ENCODE measurements at regions not wholly inside any gene's neighbourhood (a gene's known extent, or its start where the extent isn't known, plus 50 kb on each side); places are given as distances from the start of the nearest gene placed in this dataset.
"Not testable (repeated sequence)": the region's sequence is repeated elsewhere in the genome, so short reads cannot be mapped to it uniquely, and the experiment has no call there.

DNA sequence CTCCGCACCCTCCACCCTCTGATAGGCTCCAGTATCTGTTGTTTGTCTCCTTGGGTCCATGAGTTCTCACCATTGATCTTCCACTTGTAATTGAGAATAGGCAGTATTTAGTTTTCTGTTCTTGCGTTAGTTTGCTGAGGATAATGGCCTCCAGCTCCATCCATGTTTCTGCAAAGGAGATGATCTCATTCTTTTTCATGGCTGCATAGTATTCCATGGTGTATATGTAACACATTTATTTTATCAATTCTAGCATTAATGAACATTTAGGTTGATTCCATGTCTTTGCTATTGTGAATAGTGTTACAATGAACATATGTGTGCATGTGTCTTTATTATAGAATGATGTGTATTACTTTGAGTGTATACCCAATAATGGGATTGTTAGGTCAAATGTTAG, 814.6 kb upstream of the FRG1 start:
- DNase-seq: no peak

DNA sequence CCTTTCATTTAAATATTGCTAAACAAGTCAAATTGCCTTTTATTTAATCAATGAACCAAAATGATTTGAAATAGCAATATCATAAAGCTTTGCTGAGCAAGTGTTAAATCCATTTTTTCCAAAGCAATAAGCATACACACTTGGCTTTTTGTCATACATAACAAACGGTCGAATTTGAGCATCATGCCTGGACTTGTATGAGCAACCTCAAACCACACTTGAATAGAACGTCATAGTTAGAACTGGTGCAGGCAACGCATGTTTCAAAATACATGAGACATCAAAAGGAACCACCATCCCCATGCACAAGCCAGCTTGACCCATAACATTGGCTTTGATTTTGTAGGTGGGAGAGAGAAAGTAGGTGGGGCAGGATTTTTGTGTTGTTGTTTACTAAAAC, 812.3 kb upstream of the FRG1 start:
- DNase-seq: no peak

DNA sequence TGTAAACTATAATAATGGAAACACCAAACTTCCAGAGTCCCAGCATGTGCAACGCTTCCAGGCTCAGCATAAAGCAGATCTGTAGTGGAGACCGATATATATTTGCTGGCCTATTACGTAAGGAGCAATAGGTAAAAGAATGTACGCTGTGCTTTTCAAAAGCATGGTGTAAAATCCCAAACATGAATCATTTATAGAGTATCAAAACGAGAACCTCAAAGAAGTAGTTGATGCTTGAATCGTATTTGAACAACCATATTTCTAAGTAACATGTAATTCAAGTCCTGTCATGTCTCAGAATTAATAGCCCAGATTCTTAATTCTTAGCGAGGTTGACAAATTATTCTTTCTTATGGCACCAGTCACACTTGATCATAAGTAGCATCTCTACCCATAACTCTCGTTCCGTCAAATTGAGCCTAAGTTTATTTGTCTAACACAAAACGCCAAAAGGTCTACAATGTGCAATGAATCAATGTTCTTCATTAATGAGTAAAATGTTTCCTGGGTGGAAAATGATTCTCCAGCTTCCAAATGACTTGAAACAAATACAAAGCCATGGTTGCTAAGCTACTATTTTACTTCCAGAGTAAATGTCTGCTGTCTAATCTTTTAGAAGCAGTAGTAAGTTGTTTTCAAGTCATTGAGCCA, 811.5 kb upstream of the FRG1 start:
- DNase-seq: no peak

DNA sequence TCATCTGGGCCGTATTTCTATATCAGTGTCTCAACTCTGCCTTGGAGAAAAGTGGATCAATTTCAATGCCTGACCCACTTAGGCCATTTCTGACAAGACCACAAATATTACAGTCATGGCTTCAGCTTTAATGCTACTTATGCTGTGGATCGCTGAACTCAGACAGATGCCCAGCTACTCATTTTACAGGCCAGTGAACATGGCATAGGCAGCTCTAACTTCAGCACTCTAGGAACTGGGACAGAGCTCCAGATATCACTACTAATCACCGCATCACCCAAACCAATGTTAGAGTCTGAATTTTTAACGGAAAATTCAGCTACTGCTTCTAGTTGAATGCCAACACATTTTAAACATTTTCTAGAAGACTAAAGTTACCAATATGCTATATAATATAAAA, 809.6 kb upstream of the FRG1 start:
- no peak for DNase-seq

DNA sequence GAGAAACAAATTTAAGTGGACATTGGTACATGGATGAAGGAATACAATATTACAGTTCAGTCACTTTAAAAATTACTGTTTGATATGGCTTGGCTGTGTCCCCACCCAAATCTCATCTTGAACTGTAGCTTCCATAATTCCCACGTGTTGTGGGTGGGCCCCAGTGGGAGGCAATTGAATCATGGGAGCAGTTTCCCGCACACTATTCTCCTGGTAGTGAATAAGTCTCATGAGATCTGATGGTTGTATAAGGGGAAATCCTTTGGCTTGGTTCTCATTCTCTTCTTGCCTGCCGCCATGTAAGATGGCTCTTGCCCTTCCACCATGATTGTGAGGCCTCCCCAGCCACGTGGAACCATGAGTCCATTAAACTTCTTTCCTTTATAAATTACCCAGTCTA, 804.2 kb upstream of the FRG1 start:
- no peak for DNase-seq

DNA sequence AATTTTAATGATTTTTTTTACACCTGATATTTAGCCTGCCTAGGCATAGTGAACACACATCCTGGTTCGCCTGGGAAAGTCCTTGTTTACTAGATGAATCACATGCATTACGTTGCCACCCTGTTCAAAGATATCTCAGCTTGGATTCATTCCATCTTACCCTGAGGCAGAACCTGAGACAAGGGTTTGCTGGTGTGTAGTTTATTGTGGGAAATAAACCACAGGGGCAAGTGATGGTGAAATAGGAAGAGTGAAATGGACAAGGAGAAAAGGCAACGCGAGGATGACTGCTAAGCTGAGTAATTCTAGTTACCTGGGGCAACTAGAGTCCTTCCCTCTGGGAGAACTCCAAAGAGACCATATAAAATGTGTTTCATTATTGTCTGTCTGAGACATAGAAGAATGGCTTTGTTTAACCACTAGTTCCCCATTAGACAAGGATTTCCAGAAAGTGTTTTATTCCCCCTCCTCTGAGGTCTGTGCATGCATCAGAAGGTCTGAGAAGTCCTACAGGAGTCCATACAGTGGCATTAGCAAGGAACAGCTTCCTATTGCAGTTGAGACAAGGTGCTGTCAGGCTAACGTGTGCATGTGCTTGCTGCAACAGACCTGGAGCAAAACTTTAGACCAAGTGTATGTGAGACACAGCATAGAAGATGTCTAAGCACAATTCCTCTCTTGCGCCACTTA, 797.3 kb upstream of the FRG1 start:
- no peak for DNase-seq

DNA sequence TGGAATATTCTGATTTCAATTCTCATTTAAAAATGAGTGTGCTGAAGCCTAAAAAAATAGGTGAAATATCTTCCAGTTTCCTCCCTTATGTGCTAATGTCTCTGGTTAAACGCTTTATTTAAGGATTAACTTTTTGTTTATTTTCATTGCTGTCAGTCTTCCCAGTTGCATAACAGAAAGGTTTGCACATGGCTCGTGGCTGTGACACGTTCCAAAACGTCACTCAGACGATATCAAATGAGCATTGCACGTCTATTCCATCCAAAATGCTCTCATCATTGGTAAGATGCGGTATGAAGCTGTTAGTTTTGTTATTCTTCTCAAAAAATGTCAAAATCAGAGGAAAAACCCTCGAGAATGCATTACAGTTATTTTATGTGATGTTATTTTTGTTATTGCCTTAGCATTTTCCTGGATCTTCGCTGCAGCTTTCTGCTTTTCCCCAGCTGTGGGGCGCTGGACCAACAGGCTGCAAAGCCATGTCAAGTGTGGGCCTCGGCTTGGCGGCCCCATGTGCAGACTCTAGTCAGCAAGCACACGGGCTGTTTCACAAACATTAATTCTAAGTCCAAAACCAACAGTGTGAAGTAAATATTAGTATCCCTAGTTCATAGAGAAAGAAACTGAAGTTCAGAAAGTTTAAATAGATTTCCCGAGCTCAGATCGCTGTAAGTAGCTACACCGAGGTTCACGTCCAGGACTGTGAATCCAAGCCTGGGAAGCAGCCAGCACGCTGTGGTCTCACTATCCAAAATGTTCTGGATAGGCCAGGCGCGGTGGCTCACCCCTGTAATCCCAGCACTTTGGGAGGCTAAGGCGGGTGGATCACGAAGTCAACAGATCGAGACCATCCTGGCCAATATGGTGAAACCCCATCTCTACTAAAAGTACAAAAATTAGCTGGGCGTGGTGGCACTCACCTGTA, 793.4 kb upstream of the FRG1 start:
- DNase-seq: no peak

DNA sequence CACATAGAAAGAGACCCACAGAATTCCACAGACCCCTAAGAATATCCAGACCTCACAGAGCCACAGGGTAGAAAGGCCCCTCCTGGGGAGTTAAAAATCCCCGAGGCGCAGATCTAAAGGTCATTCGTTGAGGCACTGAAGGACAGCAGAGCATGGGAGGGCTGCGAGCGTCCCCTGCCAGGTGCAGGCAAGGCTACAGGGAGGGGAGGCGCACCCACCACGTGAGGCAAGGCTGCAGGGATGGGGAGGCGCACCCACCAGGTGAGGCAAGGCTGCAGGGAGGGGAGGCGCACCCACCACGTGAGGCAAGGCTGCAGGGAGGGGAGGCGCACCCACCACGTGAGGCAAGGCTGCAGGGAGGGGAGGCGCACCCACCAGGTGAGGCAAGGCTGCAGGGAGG, 785.6 kb upstream of the FRG1 start:
- DNase-seq: not testable (repeated sequence)

DNA sequence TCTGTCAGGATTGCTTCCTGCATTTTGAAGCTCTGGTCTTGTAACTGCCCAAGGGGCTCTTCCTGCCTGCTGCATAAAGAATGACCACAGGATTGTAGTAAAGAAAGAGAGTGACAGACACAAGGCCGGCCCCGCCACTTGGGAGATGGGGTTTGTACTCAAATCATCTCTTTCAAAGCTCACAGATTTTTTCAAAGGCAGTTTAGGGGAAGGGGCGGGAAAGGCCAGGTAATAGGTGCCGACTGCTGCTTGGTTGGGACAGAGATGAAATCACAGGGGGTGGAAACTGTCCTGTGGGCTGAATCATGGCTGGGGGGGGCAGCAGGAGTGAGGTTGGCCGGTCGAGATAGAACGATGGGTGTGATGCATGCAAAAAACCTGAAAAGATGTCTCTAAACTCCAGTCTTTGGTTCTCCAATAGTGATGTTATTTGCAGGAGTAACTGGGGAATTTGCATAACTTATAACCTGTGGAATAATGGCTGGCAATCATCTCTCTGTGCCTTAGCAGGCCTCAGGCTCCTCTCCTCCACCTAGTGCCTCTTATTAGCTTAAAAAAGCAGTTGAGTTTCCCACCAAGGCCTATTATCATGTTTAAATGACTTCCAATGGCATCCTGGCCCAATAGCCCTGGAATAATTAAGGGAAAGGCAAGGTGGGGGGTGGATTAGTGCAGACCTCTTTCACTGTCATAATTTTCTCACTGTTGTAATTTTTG, 778.4 kb upstream of the FRG1 start:
- no peak for DNase-seq

DNA sequence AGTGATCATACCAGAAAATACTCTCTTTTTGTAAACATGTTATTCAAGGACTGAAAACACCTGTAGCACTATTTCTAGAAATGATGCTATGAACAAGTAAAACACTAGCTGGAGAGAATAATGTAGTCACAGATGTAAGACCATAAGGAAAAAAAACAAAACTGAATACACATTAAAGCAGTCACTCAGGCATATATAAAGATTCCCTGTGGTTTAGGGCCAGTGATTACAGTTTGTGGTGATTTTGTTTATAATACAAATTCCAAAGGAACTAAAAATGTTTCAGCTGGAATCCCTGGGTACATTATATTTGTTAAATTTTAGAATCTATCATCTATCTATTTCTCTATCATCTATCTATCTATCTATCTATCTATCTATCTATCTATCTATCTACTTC, 777.8 kb upstream of the FRG1 start:
- no peak for DNase-seq

DNA sequence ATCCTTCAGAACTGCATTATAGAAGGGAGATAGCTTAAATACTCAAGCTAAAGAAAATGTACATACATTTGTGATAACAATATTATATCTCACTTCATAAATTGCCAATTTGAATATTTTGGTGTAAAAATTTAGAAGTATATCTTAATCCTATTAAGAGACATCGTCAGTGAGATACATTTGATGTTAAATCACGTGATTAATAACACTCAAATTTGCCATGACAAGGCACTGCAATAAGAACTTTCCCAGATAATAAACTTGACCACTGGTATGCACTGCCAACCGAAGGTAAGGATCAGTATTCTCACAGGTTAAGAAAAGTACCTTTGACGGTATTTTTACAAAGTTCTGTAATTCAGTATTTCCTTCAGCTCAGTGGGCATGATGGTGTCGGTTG, 764.7 kb upstream of the FRG1 start:
- DNase-seq: no peak

DNA sequence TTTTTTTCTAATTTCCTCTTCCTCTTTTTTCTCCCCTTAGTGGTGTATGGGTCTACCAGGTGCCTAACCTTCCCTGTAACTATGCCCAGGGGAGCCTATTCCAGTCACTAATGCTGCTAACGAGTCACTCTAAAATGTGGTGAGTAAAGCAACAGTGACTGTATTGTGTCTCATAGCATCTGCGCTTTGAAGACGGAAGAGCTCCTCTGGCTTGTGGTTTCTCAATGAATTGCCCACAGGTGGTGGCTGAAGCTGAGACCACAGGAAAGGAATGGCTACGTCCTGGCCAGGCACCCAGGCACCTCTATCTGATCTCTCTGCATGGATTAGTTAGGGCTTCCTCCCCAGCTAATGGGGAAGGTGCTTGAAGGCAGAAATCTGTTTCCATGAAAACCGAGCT, 763.5 kb upstream of the FRG1 start:
- DNase-seq: no peak

DNA sequence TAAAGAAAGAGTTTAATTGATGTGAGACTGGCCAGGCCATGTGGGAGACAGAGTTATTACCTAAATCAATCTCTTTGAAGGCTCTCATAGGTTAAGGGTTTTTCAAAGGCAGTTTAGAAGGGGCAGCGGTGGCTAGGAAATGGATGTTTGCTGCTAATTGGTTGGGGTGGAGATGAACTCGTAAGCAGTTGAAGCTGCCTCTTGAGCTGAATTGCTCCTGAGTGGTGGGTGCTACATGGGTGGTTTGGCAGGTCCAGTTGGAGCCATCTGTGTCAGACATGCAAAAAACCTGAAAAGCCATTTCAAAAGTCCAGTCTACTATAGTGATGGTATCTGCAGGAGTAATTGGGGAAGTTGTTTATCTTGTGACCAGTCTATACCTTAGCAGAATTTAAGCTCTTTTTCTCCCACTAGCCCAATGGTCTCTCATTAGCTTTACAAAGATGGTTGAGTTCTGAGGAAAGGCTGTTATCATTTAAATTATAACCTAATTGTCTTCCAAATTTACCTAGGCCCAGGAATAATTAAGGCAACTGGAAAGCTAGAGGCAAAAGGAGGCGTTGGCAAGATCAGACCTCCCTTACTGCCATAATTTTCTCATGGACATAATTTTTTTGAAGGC, 762.4 kb upstream of the FRG1 start:
- DNase-seq: no peak

DNA sequence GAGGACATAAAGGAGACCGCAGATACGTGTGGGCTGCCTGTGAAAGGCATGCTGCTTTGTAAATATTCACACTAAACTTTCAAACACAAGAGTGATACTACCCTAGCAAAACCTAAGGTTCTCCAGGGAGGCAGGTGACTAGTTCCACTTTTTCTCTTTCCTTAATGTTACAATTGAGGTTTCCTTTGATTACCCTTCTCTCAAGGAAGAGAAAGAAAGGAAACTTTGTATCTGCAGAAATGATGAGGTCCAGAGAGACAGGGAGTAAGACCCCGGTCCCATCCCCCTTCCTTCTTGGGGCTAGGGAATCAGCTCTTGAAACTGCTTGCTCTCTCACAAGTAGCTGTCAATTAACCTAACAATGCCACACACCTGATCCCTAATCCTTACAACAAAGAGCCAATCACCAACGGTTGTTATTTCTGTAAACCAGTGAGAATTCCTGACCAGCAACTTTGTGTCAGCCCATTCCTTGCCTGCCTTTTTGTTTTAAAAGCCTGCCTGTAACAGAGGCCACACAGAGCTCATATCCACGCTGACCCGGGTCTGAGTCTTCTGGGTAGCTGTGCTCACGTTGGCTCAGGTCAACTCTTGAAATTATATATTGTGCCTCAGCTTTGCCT, 754.8 kb upstream of the FRG1 start:
- no peak for DNase-seq

DNA sequence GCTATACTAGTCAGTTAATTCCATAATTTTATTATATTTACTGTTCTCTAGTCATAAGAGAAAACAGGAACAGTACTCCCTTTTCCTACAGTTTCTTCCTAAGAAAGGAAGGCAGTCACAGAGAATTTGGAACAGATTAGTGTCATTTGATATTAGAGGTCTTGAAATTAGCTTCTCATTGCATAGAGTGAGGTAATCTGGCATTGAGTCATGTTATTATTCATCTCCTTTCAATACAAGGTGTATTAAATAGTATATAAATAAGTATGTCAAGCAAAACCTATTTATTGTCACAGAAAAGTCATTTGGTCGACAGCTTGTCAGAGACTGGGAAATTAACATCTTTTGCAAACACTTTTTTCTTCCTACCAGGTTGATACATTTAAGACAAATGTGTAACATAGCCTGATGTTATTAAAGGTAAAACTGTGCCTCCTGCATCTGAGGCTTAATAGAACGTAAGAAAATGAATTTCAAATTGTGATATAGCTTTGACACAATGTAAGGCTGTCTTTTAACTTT, 753.1 kb upstream of the FRG1 start:
- no peak for DNase-seq

DNA sequence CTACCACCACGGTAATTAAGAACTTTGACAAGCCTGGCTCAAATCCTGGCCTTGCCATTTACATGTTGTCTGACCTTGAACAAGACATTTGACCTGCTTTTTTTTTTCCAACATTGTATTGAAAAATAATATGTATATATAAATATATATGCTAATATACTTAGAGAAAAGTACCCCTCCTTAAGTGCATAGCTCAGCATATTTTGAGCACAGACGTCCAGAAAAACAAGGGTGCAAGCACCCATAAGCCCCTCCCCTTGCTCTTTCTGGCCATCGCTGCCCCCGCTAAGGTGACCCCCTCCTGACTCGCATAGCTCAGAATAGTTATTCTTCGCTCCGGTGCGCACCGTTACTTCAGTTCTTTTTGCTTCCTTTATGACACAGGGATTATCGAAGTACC, 742.0 kb upstream of the FRG1 start:
- DNase-seq: no peak

DNA sequence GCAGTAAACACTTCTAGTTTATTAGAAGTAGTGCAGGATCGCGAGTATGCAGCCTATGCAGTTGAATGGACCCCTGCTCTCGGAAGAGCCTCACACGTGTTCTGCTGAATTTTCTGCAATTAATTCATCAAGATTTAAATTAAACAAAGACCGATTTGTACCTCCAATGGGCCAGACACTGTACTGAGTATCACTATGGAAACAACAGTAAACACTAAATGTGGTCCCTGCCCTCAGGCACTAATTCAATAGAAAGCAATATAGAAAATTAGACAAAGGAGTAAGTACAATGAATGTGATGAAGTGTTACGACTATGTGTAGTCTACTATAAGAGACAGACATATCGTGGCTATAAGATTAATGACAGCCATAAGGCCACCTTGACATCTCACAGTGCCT, 740.3 kb upstream of the FRG1 start:
- no peak for DNase-seq

DNA sequence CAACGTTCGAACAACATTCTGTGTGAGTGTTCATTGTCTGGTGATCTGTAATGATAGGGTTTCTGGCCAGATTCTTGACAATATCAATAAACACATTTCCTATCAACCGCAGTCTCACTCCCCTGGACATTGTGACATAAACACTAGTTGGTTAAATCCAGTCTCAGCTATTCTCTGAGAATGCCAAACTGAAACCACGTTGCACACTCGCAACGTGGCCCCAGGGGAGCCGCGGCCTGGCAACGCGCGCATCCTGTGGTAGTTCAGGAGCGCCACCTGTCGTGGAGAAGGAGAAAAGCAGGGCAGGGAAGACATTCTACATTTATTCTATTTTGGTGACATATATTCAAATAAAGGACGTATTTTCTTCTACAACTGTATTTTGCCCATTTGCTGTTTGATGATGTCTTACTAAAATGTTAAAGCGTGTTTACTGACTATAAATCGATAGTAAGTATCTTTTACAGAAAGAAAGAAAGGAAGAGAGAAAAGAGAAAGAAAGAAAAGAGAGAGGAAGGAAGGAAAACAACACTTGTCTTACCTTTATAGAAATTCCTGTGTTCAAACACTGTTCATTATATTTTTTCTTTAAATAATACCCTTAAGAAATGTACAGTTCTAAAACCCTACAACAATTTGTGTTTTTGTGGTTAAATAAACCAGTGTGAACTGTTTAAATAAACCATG, 738.3 kb upstream of the FRG1 start:
- DNase-seq: peak; percentile 16

DNA sequence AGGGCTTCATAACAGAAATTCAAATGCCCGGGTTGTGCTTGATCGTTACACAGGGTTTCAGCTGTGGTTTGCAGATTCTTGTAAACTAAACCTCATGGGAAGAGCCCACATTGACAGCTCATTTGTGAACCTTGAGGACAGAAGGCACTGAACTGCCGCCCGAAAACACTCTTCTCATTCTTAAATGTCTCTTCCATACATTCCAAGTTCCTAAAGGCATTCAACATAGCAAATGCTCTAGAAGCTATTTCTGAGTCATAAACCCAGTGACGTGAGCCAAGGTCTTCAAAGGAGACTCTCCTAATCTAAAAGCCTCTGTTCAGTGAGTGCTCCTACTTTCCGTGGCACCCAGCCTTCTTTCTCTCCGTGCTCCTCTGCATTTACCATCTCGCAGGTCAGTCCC, 737.8 kb upstream of the FRG1 start:
- no peak for DNase-seq

DNA sequence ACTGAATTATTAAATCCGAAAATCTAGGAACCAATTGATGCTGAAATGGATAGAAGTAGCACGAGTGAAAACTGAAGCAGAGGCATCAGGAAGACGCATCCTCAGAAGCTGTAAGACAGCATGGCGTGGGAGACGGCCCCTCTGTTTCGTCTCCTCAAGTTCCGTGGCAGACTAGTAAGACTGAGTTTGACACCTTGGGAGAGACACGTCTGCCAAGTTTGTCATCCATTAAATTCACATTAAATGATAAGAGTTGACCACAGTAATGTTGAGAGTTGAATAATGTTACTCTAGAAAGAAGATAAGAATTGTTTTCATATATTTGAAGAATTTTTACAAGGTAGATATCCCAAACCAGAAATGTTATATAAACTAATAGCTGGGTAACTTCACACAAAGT, 736.1 kb upstream of the FRG1 start:
- DNase-seq: no peak

DNA sequence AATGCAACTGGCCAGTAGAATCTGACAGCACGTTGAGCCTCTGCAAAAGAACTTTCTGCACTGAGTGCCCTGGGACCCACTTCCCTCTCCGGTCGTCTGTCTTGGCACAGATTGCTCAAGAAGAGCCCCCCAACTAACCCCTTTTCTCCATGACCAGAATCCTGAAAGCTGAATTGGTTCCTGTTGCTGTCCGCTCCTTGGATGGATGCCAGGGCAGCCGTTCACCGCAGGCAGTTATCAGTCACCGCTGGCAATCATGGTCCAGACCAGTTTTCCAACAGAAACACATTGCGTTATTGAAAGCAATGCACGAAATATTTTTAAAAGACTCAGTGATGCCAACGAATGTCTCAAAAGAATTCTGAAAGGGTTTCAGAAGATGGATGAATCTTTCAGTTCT, 733.7 kb upstream of the FRG1 start:
- no peak for DNase-seq

DNA sequence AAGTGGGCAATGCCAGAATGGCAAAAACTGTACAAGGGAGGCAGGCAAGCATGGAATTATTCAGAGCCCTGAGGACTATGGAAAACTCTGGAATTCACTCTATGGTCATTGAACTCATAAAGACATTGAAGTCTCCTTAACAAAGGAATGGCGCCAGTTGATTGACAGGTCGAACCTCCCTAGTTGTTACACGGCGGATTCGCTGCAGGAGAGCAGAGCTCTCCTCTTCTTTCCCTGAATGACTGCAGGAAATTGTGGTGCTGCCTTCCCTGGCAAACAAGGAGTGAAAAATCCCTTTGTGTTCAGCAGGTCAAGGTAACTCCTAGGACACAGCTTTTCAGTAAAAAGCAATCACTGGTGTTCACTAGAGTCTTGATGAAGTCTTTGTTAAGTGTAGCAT, 732.8 kb upstream of the FRG1 start:
- DNase-seq: no peak
